ENCODE measurements at regions not wholly inside any gene's neighbourhood (a gene's known extent, or its start where the extent isn't known, plus 50 kb on each side); places are given as distances from the start of the nearest gene placed in this dataset.

- no peak for TF ChIP-seq POLR2AphosphoS5 (IDR thresholded peaks at IDR 0.05)
- no peak for TF ChIP-seq CTCF (IDR thresholded peaks at IDR 0.05)
- TF ChIP-seq EP300 (IDR thresholded peaks at IDR 0.05), result no peak
- no peak for TF ChIP-seq POLR2A (IDR thresholded peaks at IDR 0.05)
Measured at GRCh38 chr5:68994645-68995044, 99.2 kb upstream of the SLC30A5 start.

All from gastroesophageal sphincter (tissue), 3 donors.